ENCODE measurements at regions not wholly inside any gene's neighbourhood (a gene's known extent, or its start where the extent isn't known, plus 50 kb on each side); places are given as distances from the start of the nearest gene placed in this dataset.
A peak's percentile ranks its signal among the peaks of the same experiment; 100 is the strongest.

DNA sequence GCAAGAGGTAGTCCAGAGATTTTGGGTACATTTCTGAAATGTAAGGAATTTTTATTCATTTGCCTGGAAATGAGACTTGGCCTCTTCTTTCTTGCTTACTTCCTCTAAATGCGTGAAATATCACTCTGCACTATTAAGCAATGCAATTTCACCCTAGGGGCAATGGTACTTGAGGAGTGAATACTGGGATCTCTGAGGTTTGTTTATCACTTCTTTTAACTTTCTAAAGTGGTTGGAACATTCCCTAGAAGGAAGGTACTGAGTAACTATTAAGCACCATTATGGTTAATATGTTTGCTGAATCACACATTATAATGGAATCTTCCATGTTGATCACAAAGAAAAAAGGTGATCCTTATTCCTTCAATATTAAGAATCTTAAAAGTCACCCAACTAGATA lies 120.9 kb upstream of the CAND1 start:
- DNase-seq = no peak
- intact Hi-C loops (cut with DNase I) = no loop called here

DNA sequence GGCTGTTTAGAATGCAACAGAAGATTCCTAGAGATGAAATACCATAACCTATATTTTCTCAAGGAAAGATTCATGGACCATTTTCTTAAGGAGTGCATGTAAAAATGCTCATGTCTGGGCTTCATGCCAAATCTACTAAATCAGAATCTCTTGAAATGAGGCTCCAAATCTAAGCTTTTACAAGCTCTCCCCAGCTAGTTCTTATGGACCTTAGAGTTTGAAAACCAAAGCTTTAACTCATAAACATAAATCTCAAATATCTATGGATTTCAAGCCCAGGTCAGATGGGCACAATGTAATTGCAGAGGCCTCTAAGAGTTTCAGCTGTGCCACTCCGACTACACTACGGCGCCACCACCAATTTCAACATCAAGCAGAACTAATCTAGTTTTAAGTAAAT lies 117.3 kb upstream of the CAND1 start:
- intact Hi-C loops (cut with DNase I) = no loop called here
- no peak for DNase-seq

DNA sequence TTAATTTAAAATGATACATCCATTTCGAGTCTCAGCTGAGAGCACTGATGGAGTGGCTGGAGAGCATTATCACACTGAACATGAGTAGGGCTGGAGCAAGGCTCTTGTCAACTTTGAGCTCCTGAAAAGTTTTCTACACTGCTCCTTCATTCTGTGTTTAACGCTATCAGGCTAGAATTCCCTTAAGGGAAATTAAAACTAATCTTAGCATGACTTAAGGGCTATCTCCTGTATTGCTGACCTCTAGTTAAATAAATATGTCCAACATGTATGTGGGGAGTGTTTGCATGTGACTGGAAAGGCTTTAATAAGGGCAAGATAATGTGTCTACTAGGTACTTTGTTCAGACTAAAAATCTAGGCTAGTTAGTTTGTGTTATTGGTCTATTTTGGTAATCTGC lies 116.7 kb upstream of the CAND1 start:
- DNase-seq = no peak
- intact Hi-C loops (cut with DNase I) = no loop called here

DNA sequence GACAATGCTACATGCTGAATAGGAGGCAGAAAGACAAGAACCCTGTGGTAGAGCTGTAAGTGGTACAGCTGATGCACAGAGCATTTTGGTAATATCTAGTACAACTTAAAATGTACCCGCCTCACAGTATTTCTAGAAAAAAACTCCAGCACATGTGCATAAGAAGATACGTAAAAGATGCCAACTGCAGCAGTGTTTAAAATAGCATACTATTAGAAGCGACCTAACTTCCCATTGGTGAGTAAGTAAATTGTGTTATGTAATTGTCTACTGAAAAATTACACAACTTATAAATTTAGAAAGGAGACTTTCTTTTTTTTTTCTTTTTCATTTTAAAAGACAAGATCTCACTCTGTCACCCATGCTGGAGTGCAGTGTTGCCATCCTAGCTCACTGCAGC lies 114.3 kb upstream of the CAND1 start:
- peak in 1 of 42 donors; percentile 4 for DNase-seq
- intact Hi-C loops (cut with DNase I) = no loop called here

DNA sequence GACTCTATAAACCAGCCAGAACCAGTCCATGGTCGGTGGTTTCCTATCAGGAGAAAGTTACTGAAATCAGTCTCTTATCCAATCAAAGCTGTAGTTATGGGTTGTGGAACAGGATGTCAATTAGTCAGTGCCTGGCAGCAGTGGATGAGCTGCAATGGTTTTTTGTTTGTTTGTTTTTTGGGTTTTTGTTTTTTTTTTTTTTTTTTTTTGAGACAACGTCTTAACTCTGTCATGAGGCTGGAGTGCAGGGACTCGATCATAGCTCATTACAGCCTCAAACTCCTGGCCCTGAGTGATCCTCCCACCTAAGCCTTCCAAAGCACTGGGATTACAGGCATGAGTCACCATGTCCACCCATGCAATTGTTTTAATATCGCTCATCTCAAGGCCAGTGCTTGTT lies 113.3 kb upstream of the CAND1 start:
- DNase-seq = no peak
- intact Hi-C loops (cut with DNase I) = no loop called here

DNA sequence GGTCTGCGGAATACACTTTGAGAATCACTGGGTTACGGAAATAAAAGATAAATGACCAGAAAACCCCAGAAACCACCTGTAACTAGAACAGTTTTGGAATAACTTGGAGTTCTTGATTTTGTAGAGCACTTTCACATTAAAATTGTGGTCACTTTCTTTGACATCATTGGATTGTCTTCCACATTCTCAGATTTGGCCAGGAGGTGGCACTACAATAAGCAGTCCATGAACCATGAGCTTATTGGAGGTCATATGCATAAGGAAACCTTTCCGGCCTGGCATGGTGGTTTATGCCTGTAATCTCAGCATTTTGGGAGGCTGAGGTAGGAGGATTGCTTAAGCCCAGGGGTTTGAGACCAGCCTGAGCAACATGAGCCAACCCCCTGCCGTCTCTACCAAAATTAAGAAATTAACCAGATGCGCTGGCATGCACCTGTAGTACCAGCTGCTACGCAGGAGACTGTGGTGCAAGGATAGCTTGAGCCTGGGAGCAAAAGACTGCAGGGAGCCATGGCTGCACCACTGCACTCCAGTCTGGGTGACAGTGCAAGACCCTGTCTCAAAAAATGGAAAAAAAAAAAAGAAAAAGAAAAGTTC lies 107.7 kb upstream of the CAND1 start:
- intact Hi-C loops (cut with DNase I) = no loop called here
- peak in 14 of 42 donors; percentile 5 to 60 (median 15) for DNase-seq

DNA sequence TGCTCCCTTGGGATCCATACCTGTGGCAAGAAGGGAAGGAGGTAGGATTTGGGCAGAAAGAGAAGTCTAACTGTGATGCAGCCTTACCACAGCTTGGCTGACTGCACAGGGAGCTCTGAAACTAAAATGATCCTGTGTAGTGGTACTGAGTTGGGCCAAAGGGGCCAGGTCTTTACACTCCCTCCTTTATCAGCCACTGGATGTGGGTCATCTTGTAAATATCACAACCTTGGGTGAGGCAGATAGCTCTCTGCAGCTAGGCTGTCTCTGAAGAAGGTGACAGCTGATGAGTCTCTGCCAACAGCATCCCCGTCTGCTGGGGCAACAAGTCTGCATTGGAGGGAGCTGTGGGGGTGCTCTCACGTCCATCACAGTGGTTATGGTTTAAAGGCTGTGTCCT lies 95.9 kb upstream of the CAND1 start:
- intact Hi-C loops (cut with DNase I) = no loop called here
- no peak for DNase-seq

DNA sequence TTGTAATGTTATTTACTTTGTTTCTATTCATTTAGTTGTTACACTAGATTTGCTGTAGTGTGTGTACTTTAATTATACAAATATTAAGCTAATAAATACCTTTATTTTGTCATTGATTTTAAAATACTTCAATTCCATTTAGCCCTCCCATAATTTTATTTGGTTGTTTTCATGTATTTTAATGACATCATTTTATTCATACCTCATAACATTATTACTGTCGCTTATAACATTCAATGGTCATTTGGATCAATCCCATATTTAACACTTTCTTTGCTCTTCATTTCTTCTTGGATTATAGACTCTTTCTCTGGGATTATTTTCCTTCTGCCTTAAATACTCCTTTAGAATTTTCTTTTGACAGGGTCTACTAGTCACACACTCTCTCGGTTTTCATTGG lies 86.6 kb upstream of the CAND1 start:
- no peak for DNase-seq
- intact Hi-C loops (cut with DNase I) = no loop called here

DNA sequence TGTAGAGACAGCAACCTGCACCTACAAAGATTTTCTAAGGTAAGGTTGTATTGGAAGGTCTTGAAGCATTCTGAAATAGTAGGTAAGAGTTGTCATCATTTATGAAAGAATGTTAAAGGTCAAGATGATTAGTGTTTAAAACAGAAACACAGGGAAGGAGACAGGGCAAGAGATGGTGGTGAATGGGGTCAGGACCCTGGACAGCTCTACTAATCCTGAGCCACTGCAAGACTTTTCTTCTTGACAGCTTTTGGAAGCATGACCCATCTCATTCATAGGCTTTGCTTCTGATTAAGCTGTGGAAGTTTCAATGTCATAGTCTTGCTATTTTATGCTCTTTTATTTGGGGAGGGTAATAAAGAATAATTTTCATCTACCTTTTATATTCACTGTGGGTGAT lies 75.5 kb upstream of the CAND1 start:
- intact Hi-C loops (cut with DNase I) = no loop called here
- no peak for DNase-seq

DNA sequence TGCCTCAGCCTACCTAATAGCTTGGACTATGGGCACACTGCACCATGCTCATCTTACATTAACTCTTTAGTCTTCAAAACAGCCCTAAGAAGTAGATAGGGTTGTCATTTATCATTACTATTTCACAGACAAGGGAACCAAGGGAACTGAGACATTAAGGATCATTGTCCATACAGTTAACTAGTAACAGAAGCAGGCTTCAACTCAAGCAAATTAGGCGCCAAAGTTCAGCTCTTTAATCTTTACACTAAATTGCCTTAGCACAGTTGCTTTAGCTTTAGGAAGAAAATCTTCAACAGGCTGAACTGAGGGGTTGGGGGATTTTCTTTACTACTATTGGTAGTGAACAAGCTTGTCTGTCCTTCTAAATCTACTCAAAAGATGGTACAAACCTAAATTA lies 68.8 kb upstream of the CAND1 start:
- DNase-seq = no peak
- intact Hi-C loops (cut with DNase I) = no loop called here

DNA sequence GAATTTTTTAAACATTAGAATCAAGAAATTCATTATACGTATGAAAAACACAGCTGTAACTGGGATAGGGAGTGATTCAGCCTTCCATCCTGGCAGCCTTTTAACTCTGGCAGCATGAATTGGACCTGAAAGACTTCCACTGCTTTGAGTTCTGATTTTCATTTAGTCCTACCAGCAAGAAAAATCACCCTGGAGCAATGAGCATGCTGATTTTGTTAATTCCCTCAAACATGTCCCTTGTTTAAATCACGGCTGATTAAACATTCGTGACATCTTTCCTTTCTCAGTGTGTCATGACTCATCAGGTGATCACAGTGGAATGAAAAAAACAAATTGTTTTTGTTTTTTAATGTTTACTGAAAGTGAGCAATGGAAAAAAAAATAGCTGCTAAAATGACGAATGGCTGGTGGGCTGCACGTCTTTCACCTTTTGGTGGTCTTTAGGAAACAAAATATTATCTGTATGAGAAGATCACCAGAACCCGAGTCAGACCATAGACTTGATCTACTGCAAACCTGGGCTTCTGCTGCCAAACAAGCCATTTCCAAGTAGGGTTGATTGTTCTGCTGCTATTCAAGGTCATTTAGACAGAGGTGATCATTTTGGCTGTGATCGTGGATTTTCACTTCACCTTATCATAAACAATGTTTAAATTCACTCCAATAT lies 67.0 kb upstream of the CAND1 start:
- intact Hi-C loops (cut with DNase I) = no loop called here
- peak in 1 of 42 donors; percentile 43 for DNase-seq

DNA sequence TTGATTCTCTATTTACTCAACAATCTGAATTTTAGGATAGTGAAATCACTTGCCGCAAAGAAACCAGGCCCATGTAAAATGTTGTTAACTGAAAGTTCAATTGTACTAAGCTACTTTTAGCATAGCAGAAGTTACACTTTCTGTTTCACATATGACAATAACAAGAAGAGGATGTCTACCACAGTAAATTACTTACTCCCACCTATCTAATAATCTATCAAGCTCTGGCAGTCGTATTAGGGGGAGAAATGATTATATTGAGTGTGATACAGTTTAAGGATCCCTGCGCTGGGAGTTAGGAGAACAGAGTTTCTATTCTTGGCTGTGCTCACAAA lies 66.5 kb upstream of the CAND1 start:
- intact Hi-C loops (cut with DNase I) = no loop called here

DNA sequence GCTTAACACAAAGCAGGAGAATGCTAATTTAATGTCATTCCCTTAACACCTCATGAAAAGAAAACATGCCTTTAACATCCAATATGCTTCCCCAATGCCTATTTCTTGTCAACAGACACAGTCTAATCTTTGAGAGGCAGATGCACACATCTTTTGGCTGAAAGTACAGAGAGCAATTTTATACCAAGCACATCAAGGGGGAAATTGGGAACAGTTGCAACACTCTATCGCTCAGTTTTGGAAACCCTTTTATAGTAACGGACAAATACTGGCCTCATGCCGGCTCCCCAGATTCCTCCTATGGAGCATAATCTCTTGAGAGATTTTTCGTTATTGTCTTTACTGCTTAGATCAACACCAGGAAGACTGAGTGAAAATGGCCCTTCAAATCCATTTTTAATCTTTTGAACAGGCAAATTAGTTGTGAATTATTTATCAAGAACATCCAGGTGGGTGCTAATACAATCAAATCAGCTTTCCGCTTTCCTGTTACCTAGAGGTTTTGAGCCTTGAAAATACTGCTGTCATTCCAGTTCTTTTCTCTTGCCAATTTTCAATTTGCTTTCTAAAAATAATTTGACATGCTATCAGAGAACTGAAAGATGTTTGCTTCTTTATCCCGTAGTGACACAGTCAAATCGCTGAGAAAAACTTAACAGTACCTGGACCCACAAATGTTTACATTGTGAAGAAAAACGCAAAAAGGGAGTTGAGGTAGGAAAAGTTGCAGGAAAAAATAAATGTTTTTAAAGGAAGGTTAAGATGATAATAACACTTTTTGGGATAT lies 60.7 kb upstream of the CAND1 start:
- DNase-seq = no peak
- intact Hi-C loops (cut with DNase I) = no loop called here

More for the DNA sequence above, 66.5 kb upstream of the CAND1 start:
- DNase-seq = no peak

DNA sequence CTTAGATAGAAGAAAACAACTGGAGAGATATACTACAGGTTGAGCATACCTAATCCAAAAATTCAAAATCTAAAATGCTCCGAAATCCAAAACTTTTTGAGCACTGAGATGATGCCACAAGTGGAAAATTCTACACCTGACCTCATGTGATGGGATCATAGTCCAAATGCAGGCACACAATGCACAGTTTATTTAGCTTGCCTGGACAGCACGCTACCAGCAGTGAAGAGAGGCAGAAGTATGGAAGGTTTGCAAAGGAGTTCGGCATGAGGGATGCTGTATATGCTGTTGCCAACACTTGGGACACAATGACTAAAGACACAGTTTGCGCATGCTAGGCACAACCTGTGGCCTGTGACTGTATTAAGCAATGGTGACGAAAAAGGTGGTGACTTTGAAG lies 58.1 kb upstream of the CAND1 start:
- DNase-seq = no peak
- intact Hi-C loops (cut with DNase I) = no loop called here

DNA sequence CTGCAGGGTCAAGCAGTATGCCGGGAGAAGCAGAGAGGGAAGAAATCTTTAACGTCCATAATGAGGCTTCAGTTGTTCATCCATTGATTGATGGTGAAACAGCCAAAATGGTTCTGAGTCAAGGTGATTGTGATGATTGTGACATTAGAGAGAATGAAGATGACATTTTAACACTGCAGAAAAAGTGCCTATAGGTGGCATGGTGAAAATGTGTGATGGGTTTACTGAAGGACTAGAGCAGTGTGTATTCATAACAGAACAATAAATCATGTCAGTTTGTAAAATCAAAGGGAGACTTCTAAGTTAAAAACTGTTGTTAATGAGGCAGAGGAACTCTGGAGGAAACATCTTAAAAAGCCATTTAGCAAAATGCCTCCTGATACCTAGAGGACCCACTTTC lies 57.7 kb upstream of the CAND1 start:
- intact Hi-C loops (cut with DNase I) = no loop called here
- no peak for DNase-seq

DNA sequence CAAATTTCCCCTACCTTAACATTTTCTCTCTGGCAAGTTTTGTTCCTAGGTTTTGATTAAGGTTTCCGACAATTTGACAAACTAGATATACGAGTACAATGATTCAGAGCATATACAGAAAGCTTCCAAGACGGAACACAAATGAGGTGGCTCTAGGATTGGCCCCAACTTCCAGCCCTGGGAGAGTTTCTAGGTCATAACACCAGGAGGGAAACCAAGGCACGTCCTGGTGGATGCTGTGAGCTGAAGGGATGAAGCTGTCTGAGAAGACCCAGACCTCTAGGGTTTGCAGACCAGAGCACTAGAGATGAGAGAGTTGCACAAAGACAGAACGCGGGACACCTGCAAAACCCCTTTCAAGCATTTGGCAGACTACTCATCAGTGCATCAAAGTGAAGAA lies 51.5 kb upstream of the CAND1 start:
- intact Hi-C loops (cut with DNase I) = no loop called here
- no peak for DNase-seq

Measured in head of caudate nucleus (tissue), 42 donors.